ENCODE measurements at regions not wholly inside any gene's neighbourhood (a gene's known extent, or its start where the extent isn't known, plus 50 kb on each side); places are given as distances from the start of the nearest gene placed in this dataset.

GRCh38 chr10:128469515-128469914, 343.3 kb upstream of the MKI67 start:
- TF ChIP-seq POLR2A (IDR thresholded peaks at IDR 0.05; ENCODE audit: borderline replicate concordance, extremely low read depth, insufficient read depth, insufficient read length) (no peak), ZNF274 (IDR thresholded peaks at IDR 0.05; ENCODE audit: low read depth, low read length) (no peak), EZH2 (IDR thresholded peaks at IDR 0.05) (no peak), CEBPB (IDR thresholded peaks at IDR 0.05; ENCODE audit: low read depth) (no peak), RAD21 (IDR thresholded peaks at IDR 0.05; ENCODE audit: low read depth) (no peak), EGR1 (IDR thresholded peaks at IDR 0.05; ENCODE audit: low read depth) (no peak)
- TF ChIP-seq, protein P1, sequence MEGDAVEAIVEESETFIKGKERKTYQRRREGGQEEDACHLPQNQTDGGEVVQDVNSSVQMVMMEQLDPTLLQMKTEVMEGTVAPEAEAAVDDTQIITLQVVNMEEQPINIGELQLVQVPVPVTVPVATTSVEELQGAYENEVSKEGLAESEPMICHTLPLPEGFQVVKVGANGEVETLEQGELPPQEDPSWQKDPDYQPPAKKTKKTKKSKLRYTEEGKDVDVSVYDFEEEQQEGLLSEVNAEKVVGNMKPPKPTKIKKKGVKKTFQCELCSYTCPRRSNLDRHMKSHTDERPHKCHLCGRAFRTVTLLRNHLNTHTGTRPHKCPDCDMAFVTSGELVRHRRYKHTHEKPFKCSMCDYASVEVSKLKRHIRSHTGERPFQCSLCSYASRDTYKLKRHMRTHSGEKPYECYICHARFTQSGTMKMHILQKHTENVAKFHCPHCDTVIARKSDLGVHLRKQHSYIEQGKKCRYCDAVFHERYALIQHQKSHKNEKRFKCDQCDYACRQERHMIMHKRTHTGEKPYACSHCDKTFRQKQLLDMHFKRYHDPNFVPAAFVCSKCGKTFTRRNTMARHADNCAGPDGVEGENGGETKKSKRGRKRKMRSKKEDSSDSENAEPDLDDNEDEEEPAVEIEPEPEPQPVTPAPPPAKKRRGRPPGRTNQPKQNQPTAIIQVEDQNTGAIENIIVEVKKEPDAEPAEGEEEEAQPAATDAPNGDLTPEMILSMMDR (IDR thresholded peaks at IDR 0.05 in 2 of 3, conservative IDR thresholded peaks at IDR 0.05 in 1 of 3; ENCODE audit: borderline replicate concordance in 1 of 3, insufficient read depth in 1 of 3, low read depth in 2 of 3, low read length in 2 of 3), result no peak
